Gastroesophageal sphincter (tissue), 4 donors: ENCODE measurements at regions not wholly inside any gene's neighbourhood (a gene's known extent, or its start where the extent isn't known, plus 50 kb on each side); places are given as distances from the start of the nearest gene placed in this dataset.

Experiments used
- ATAC-seq: fragments of 150-250 bp; one replicate; pipeline ENCODE4 v1.9.1; 2016; ENCODE audit warnings: mild to moderate bottlenecking, moderate library complexity
- H3K27ac ChIP-seq, 4 donors: fragments of 200-600 bp; sonication (generic) in 3 of 4; 1 replicate in 3 of 4; 2 replicates in 1 of 4; pipeline ENCODE4 v1.5.1; 2016 to 2019
- H3K27me3 ChIP-seq: fragments of 200-600 bp; sonication (generic); one replicate; pipeline ENCODE4 v1.5.1; 2019
- H3K36me3 ChIP-seq, 2 donors: fragments of 200-600 bp; sonication (generic); one replicate each; pipeline ENCODE4 v1.5.1; 2019; ENCODE audit warnings: control low read depth in 1 of 2
- H3K4me1 ChIP-seq, 3 donors: fragments of 200-600 bp; sonication (generic); 1 replicate in 2 of 3; 2 replicates in 1 of 3; pipeline ENCODE4 v1.5.1; 2016 to 2019; ENCODE audit warnings: control low read depth in 2 of 3
- H3K4me3 ChIP-seq, 2 donors: fragments of 200-600 bp; sonication (generic); one replicate each; pipeline ENCODE4 v1.5.1; 2019; ENCODE audit warnings: mild to moderate bottlenecking in 1 of 2, moderate library complexity in 1 of 2
- H3K9me3 ChIP-seq, 3 donors: fragments of 200-600 bp; sonication (generic); one replicate each; pipeline ENCODE4 v1.5.1; 2017 to 2019; ENCODE audit warnings: control low read depth in 2 of 3
- EP300 ChIP-seq: sonication (generic); formaldehyde crosslinking; IDR thresholded peaks from one replicate; pipeline ENCODE4 v1.6.1; 2017; ENCODE audit warnings: antibody characterized with exemption, mild to moderate bottlenecking
- POLR2A ChIP-seq, 2 donors: fragments of 450-650 bp; IDR thresholded peaks; one replicate each; pipeline ENCODE4 v1.6.1; 2017; ENCODE audit warnings: antibody characterized with exemption in 2 of 2, mild to moderate bottlenecking in 2 of 2, moderate library complexity in 1 of 2
- POLR2AphosphoS5 ChIP-seq: sonication (generic); formaldehyde crosslinking; IDR thresholded peaks from one replicate; pipeline ENCODE4 v1.6.1; 2017; ENCODE audit warnings: antibody characterized with exemption
- WGBS, 2 donors: methylation state at CpG; one replicate each; pipeline ENCODE4 v1.1.5; 2018; ENCODE audit warnings: low coverage in 1 of 2; 5-methylcytosine and 5-hydroxymethylcytosine counted together
- TF ChIP-seq, protein P1 (sequence below), 4 experiments: fragments of 200-600 bp in 2 of 4; fragments of 450-650 bp in 2 of 4; sonication (generic) in 1 of 4; IDR thresholded peaks; one replicate each; pipeline ENCODE4 v1.5.1; 2017 to 2019; ENCODE audit warnings: antibody characterized with exemption in 4 of 4, mild to moderate bottlenecking in 2 of 4, moderate library complexity in 2 of 4

DNA sequence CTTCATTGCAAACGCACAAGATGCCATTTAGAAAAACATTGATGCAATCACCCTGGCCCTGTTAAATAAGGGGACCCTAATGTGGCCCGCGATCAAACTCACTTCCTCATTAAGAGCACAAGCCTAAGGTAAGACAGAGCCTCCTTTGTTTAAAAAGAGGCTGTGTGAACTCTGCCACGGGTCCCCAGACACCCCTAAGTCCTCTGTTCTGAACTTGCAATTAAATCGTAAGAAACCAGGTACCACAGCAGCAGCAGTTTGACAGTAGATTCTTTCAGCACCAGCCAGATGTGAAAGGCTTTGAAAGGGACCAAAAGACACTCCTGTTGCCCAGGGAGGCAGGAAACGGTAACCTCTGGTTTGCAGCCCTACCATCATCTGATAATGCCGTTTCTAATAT lies 346.3 kb downstream of the TMEM167A start:
- no peaks in the 10 kb centered on the region for H3K4me1 ChIP-seq
- no peaks in the 10 kb centered on the region for H3K27me3 ChIP-seq
- TF ChIP-seq, protein P1, sequence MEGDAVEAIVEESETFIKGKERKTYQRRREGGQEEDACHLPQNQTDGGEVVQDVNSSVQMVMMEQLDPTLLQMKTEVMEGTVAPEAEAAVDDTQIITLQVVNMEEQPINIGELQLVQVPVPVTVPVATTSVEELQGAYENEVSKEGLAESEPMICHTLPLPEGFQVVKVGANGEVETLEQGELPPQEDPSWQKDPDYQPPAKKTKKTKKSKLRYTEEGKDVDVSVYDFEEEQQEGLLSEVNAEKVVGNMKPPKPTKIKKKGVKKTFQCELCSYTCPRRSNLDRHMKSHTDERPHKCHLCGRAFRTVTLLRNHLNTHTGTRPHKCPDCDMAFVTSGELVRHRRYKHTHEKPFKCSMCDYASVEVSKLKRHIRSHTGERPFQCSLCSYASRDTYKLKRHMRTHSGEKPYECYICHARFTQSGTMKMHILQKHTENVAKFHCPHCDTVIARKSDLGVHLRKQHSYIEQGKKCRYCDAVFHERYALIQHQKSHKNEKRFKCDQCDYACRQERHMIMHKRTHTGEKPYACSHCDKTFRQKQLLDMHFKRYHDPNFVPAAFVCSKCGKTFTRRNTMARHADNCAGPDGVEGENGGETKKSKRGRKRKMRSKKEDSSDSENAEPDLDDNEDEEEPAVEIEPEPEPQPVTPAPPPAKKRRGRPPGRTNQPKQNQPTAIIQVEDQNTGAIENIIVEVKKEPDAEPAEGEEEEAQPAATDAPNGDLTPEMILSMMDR (IDR thresholded peaks at IDR 0.05): no peak
- TF ChIP-seq EP300 (no peak), POLR2AphosphoS5 (no peak), POLR2A (IDR thresholded peaks at IDR 0.05) (no peak)
- H3K9me3 ChIP-seq: no peaks in the 10 kb centered on the region
- 71 to 85% methylated on average over 6 of the region's 7 CpGs for WGBS, 2 donors
- H3K36me3 ChIP-seq: no peaks in the 10 kb centered on the region
- no peak overlapping the region for H3K27ac ChIP-seq
- no peak overlapping the region for H3K4me3 ChIP-seq
- no peak for ATAC-seq

DNA sequence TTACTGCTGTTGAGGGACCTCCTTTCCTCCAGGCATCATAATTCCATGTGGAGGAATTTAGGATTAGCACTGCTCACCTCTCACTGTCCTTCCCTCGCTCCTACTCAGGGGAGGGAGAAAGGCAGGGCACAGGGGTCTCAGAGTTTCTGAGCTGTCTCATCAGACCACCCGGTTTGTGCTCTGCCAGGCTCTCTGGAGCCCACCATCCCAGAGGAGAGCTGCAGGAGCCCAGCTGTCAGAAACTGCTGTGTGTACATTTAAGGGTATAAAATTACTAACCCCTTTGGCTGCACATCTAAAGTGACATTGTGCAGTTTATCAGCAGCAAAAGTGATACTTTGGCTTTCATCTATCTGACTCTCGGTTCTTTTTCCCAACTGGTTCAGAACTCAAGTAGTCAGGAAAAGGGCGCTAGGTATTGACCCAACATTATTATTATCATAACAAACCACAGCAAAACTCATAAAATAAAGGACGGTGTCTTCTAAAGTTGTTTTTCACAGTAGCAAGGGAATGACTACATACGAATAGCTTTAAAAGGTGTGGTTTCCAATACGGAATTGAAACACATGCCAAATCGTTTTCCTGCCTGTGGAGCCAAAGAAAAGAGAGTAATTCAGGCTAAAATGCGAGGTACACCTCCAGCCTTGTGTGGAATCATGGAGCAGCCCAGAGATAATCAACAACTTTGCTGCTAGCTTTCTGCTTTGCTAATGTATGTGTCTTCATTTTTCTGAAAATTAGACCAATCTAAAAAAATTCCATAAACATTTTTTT lies 348.1 kb downstream of the TMEM167A start:
- H3K36me3 ChIP-seq: no peaks in the 10 kb centered on the region
- TF ChIP-seq POLR2A (IDR thresholded peaks at IDR 0.05): no peak
- TF ChIP-seq, protein P1 (IDR thresholded peaks at IDR 0.05): no peak
- TF ChIP-seq POLR2AphosphoS5: no peak
- no peak for TF ChIP-seq EP300
- H3K27me3 ChIP-seq: no peaks in the 10 kb centered on the region
- no peak overlapping the region for H3K4me3 ChIP-seq
- no peaks in the 10 kb centered on the region for H3K9me3 ChIP-seq
- no peak overlapping the region for H3K27ac ChIP-seq
- no peak for ATAC-seq
- H3K4me1 ChIP-seq: no peaks in the 10 kb centered on the region
- WGBS, 2 donors: 63 to 91% methylated on average over 6 to 8 of the region's 9 CpGs

DNA sequence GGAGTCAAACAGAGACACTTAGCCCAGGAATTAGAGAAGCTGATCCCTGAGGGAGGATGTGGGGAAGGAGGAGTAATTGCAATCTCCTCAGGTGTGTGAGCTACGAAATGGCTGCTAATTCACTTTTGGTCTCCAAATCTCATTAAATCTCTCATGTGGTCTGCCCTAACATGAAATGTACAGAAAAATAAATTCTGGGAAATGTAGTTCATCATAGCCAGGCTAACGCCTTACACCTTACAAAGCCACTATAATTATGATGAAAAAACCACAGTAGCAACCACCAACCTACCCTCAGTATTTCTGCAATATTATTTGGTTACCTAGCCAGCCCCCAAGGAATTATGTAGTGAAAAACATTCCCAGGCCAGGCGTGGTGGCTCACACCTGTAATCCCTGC lies 354.0 kb downstream of the TMEM167A start:
- Histone ChIP-seq H3K27ac (no peak overlapping the region), H3K4me3 (no peak overlapping the region), H3K9me3 (no peaks in the 10 kb centered on the region), H3K4me1 (peaks cover 0 to 2% (median 0%) of the 10 kb centered on the region in 3 donors), H3K36me3 (no peaks in the 10 kb centered on the region), H3K27me3 (no peaks in the 10 kb centered on the region)
- no peak for ATAC-seq
- TF ChIP-seq, protein P1 (IDR thresholded peaks at IDR 0.05): no peak
- no peak for TF ChIP-seq EP300
- TF ChIP-seq POLR2A (IDR thresholded peaks at IDR 0.05): no peak
- TF ChIP-seq POLR2AphosphoS5: no peak
- whole genome bisulfite sequencing, 2 donors: 94 to 97% methylated on average over 2 to 3 of the region's 3 CpGs

DNA sequence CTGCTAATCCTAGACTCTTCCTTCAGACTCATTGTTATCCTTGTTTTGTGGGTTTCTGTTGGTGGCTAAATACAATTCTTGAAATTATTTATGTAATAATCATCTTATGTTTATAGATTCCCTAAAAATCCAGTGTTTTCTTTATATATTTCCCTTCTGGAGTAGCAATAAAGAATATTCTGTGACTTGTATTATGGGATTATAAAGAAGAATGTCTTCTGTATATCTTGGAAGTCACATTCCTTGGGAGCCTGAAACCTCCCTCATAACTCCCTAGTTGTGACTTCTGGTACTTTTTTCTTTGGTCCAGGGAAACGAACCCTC lies 356.1 kb downstream of the TMEM167A start:
- H3K4me3 ChIP-seq: no peak overlapping the region
- no peaks in the 10 kb centered on the region for H3K9me3 ChIP-seq
- no peaks in the 10 kb centered on the region for H3K36me3 ChIP-seq
- no peak overlapping the region for H3K27ac ChIP-seq
- no peak for ATAC-seq
- TF ChIP-seq, protein P1 (IDR thresholded peaks at IDR 0.05): no peak
- H3K4me1 ChIP-seq: peaks cover 0 to 2% (median 0%) of the 10 kb centered on the region in 3 donors
- WGBS, 2 donors: 86 to 91% methylated on average over 1 of the region's 1 CpG
- no peaks in the 10 kb centered on the region for H3K27me3 ChIP-seq
